Type B pancreatic cell (in vitro differentiated cells): ENCODE measurements at regions not wholly inside any gene's neighbourhood (a gene's known extent, or its start where the extent isn't known, plus 50 kb on each side); places are given as distances from the start of the nearest gene placed in this dataset.
A peak's percentile ranks its signal among the peaks of the same experiment; 100 is the strongest.

Source experiments
- DNase-seq: peaks from one replicate; pipeline ENCODE4 v3.0.0; 2021; ENCODE audit warnings: mixed read lengths; ENCODE audit not compliant: unreplicated experiment; ENCODE audit errors: extremely low spot score
- H3K27ac Mint-ChIP-seq: 2 replicates; pipeline ENCODE4 v1.8.0; 2021; ENCODE audit warnings: mild to moderate bottlenecking, mixed read lengths
- H3K27me3 Mint-ChIP-seq: 2 replicates; pipeline ENCODE4 v1.8.0; 2021; ENCODE audit warnings: mixed read lengths
- H3K36me3 Mint-ChIP-seq: 2 replicates; pipeline ENCODE4 v1.8.0; 2021; ENCODE audit warnings: mixed read lengths
- H3K4me1 Mint-ChIP-seq: one replicate; pipeline ENCODE4 v1.8.0; 2021; ENCODE audit warnings: mixed read lengths; ENCODE audit not compliant: unreplicated experiment
- H3K4me3 Mint-ChIP-seq: 2 replicates; pipeline ENCODE4 v1.8.0; 2021; ENCODE audit warnings: mild to moderate bottlenecking, mixed read lengths
- H3K9me3 Mint-ChIP-seq: 2 replicates; pipeline ENCODE4 v1.8.0; 2021; ENCODE audit warnings: mixed read lengths
- CTCF ChIP-seq: fragments of 200-600 bp; sonication (generic); conservative IDR thresholded peaks from 2 replicates; pipeline ENCODE4 v1.5.0; 2021; ENCODE audit warnings: antibody characterized with exemption, mild to moderate bottlenecking

DNA sequence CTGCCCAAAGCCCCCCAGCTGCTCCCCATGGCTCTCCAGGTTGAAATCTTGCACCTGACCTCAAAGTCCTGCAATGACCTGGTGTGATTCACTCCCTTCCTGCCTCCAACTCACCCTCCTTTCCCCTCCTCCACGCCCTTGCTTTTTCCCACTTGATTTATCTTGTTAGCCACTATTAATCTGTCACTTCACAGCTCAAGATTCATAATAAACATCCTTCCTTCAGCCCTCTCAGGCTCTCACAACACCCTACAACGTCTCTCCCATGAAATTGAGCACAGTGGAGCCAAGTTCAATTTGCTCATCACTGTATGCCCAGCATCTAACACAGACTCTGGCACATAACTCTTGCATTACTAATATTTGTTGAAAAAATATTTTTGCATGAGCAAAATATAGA, 85.6 kb upstream of the SLC35G4 start:
- no peaks in the 10 kb centered on the region for H3K4me1 Mint-ChIP-seq
- no peaks in the 10 kb centered on the region for H3K9me3 Mint-ChIP-seq
- no peak overlapping the region for H3K27ac Mint-ChIP-seq
- no peaks in the 10 kb centered on the region for H3K36me3 Mint-ChIP-seq
- H3K4me3 Mint-ChIP-seq: no peak overlapping the region
- TF ChIP-seq CTCF: no peak
- DNase-seq: no peak
- no peaks in the 10 kb centered on the region for H3K27me3 Mint-ChIP-seq

GRCh38 chr18:11522992-11523391, 86.4 kb upstream of the SLC35G4 start:
- Mint-ChIP-seq H3K4me3 (no peak overlapping the region), H3K27ac (no peak overlapping the region), H3K9me3 (no peaks in the 10 kb centered on the region), H3K36me3 (no peaks in the 10 kb centered on the region), H3K27me3 (no peaks in the 10 kb centered on the region), H3K4me1 (no peaks in the 10 kb centered on the region)
- DNase-seq: no peak
- no peak for TF ChIP-seq CTCF

GRCh38 chr18:11521853-11522252, 87.5 kb upstream of the SLC35G4 start:
- no peaks in the 10 kb centered on the region for H3K27me3 Mint-ChIP-seq
- no peaks in the 10 kb centered on the region for H3K36me3 Mint-ChIP-seq
- H3K27ac Mint-ChIP-seq: no peak overlapping the region
- H3K4me1 Mint-ChIP-seq: peaks cover 9% of the 10 kb centered on the region
- no peak for TF ChIP-seq CTCF
- DNase-seq: no peak
- no peak overlapping the region for H3K4me3 Mint-ChIP-seq
- no peaks in the 10 kb centered on the region for H3K9me3 Mint-ChIP-seq

DNA sequence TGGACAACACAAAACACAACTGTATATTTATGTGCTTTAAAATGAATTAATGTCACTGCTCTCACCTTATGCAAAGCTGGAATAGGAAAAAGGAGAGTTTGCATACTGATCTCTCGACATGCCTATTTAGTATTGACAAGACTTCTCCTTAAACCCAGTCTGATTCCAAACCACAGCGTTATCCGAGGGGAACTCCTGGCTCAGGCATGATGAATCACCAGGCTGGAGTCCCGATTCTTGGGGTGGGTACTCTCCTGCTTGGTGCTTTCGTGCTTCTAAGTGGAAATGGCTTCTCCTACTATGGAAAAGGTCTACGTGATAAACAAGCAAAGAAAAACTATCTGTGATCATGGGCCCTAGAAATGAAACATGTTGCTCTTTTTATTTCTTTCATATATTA, 88.9 kb upstream of the SLC35G4 start:
- TF ChIP-seq CTCF: no peak
- H3K27me3 Mint-ChIP-seq: no peaks in the 10 kb centered on the region
- DNase-seq: no peak

GRCh38 chr18:11518788-11519685, 90.4 kb upstream of the SLC35G4 start:
- no peak overlapping the region for H3K27ac Mint-ChIP-seq
- H3K4me1 Mint-ChIP-seq: peaks cover 16% of the 10 kb centered on the region
- peaks cover 6% of the 10 kb centered on the region for H3K9me3 Mint-ChIP-seq
- H3K36me3 Mint-ChIP-seq: no peaks in the 10 kb centered on the region
- TF ChIP-seq CTCF: peak; percentile 84
- DNase-seq: no peak
- H3K27me3 Mint-ChIP-seq: no peaks in the 10 kb centered on the region
- H3K4me3 Mint-ChIP-seq: no peak overlapping the region

More for the DNA sequence above, 88.9 kb upstream of the SLC35G4 start:
- Mint-ChIP-seq H3K4me3 (no peak overlapping the region), H3K27ac (no peak overlapping the region), H3K36me3 (no peaks in the 10 kb centered on the region), H3K9me3 (peaks cover 2% of the 10 kb centered on the region), H3K4me1 (peaks cover 16% of the 10 kb centered on the region)
